ENCODE measurements at regions not wholly inside any gene's neighbourhood (a gene's known extent, or its start where the extent isn't known, plus 50 kb on each side); places are given as distances from the start of the nearest gene placed in this dataset.

DNA sequence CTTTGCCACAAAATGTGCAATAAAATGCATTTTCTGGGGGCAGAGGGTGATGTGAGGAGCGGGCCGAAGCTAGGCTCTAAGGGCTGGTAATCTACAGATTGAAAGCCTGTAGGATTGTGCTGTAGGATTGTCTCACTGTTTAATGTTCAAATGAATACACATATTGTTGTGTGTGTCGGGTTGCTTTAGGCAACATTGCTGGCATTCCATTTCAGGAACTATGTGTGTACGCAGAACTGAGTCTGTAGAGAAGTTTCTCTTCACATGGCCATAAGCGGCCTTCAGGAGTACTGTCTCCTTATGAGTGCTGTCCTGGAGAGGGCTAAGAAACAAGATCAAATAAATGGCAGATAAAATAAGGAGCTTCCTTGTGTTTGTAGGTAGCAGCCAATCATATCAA lies 540.2 kb downstream of the GATA3 start:
- no peak overlapping the region for H3K4me3 ChIP-seq (ENCODE audit: insufficient read depth, low read depth, low read length)
- DNase-seq (no peak), ATAC-seq (ENCODE audit: low read depth) (no peak)
- H4K91ac ChIP-seq (ENCODE audit: insufficient read depth, low read depth, low read length): no peak overlapping the region
- H2AK9ac ChIP-seq (replicated peaks; ENCODE audit: low read depth, low read length, poor library complexity): no peak overlapping the region
- H3K4me1 ChIP-seq (ENCODE audit: control insufficient read depth, insufficient read depth, low read length): no peaks in the 10 kb centered on the region
- H3K9ac ChIP-seq (ENCODE audit: low read depth, low read length): no peak overlapping the region
- H3K36me3 ChIP-seq (ENCODE audit: control insufficient read depth, insufficient read depth, low read length): no peaks in the 10 kb centered on the region
- in situ Hi-C loops (cut with MboI; ENCODE audit: low sequenced_read_pairs) (no loop called here), intact Hi-C loops (cut with micrococcal nuclease) (no loop called here), dilution Hi-C loops (cut with HindIII; ENCODE audit: low sequenced_read_pairs, unreplicated experiment) (no loop called here)
- no peak overlapping the region for H3K23ac ChIP-seq (ENCODE audit: low read depth, low read length)
- no peak overlapping the region for H3K18ac ChIP-seq (ENCODE audit: low read depth, low read length)
- H2AFZ ChIP-seq (replicated peaks; ENCODE audit: low read length, poor library complexity): no peak overlapping the region
- no peak overlapping the region for H2BK5ac ChIP-seq (ENCODE audit: low read depth, low read length, poor library complexity, severe bottlenecking)
- H2AK5ac ChIP-seq (ENCODE audit: low read depth, low read length): no peak overlapping the region
- no peak overlapping the region for H3K14ac ChIP-seq (replicated peaks; ENCODE audit: low read depth, low read length)
- no peak overlapping the region for H2BK120ac ChIP-seq (ENCODE audit: low read depth, low read length)
- no peaks in the 10 kb centered on the region for H3K9me1 ChIP-seq (ENCODE audit: insufficient read depth, low read length)
- H4K20me1 ChIP-seq (ENCODE audit: insufficient read depth, low read length): no peaks in the 10 kb centered on the region
- WGBS, 2 experiments (ENCODE audit: extremely low coverage in 2 of 2, insufficient read length in 1 of 2): no CpG with 5 or more reads among the region's 5 CpGs
- H3K56ac ChIP-seq (ENCODE audit: extremely low read depth, insufficient read depth, low read length): no peak overlapping the region
- no peaks in the 10 kb centered on the region for H3K27me3 ChIP-seq (ENCODE audit: control insufficient read depth, insufficient read depth, low read length)
- no peaks in the 10 kb centered on the region for H3K79me1 ChIP-seq (ENCODE audit: low read depth in 1 of 2, low read length in 2 of 2)
- H3K9me3 ChIP-seq (ENCODE audit: control insufficient read depth, insufficient read depth, low read length): peaks cover 12% of the 10 kb centered on the region
- H3K4me2 ChIP-seq (ENCODE audit: low read depth, low read length): no peak overlapping the region
- no peak for TF ChIP-seq MAZ (IDR thresholded peaks at IDR 0.05; ENCODE audit: borderline replicate concordance, low read depth, low read length)
- TF ChIP-seq, protein P1, sequence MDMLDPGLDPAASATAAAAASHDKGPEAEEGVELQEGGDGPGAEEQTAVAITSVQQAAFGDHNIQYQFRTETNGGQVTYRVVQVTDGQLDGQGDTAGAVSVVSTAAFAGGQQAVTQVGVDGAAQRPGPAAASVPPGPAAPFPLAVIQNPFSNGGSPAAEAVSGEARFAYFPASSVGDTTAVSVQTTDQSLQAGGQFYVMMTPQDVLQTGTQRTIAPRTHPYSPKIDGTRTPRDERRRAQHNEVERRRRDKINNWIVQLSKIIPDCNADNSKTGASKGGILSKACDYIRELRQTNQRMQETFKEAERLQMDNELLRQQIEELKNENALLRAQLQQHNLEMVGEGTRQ (IDR thresholded peaks at IDR 0.05; ENCODE audit: low read depth, low read length): no peak
- no peak overlapping the region for H4K8ac ChIP-seq (ENCODE audit: low read depth in 2 of 2, low read length in 2 of 2)
- H2BK15ac ChIP-seq (ENCODE audit: low read depth, low read length): no peak overlapping the region
- no peak overlapping the region for H3K27ac ChIP-seq (ENCODE audit: insufficient read depth, low read length)
- H2BK20ac ChIP-seq (ENCODE audit: low read depth, low read length): no peak overlapping the region
- CTCF ChIA-PET: no interaction called here
- POLR2A ChIA-PET (ENCODE audit: unreplicated experiment): no interaction called here
- BruUV-seq (replicated peaks): no TSS peak
- no peak overlapping the region for H4K5ac ChIP-seq (ENCODE audit: low read depth, low read length)
- no peak overlapping the region for H3K4ac ChIP-seq (ENCODE audit: low read depth, low read length)

All from IMR-90 (cell line).